ENCODE measurements at regions not wholly inside any gene's neighbourhood (a gene's known extent, or its start where the extent isn't known, plus 50 kb on each side); places are given as distances from the start of the nearest gene placed in this dataset.

- TF ChIP-seq EZH2 (IDR thresholded peaks at IDR 0.05; ENCODE audit: low read length, missing control alignments) = no peak
- TF ChIP-seq CTCF (conservative IDR thresholded peaks at IDR 0.05 in 1 of 2, IDR thresholded peaks at IDR 0.05 in 1 of 2; ENCODE audit: low read depth in 1 of 2, low read length in 2 of 2) = no peak
Observed at GRCh38 chr3:163809540-163809993, 1268.7 kb downstream of the SI start.
